Activated T-cell treated with anti-CD3 and anti-CD28 coated beads, Interleukin-2, amount 50 U/mL, for 4 hours (primary cell): ENCODE measurements at regions not wholly inside any gene's neighbourhood (a gene's known extent, or its start where the extent isn't known, plus 50 kb on each side); places are given as distances from the start of the nearest gene placed in this dataset.
"Not testable (repeated sequence)": the region's sequence is repeated elsewhere in the genome, so short reads cannot be mapped to it uniquely, and the experiment has no call there.

Source experiments
- ATAC-seq, 2 donors: fragments of 200-7000 bp; cut with Tn5 transposase; one replicate each; pipeline ENCODE4 v1.10.0; 2021
- DNase-seq: peaks from one replicate; pipeline ENCODE4 v3.0.0-alpha.2; 2020
- H3K27me3 Mint-ChIP-seq: one replicate; pipeline ENCODE4 v1.8.0; 2021; ENCODE audit warnings: low read depth, mixed read lengths
- H3K36me3 Mint-ChIP-seq: one replicate; pipeline ENCODE4 v1.8.0; 2022; ENCODE audit warnings: mixed read lengths; ENCODE audit not compliant: insufficient read depth
- H3K4me1 Mint-ChIP-seq: one replicate; pipeline ENCODE4 v1.8.0; 2021; ENCODE audit warnings: low read depth, mixed read lengths
- H3K4me3 Mint-ChIP-seq: one replicate; pipeline ENCODE4 v1.8.0; 2021; ENCODE audit warnings: mild to moderate bottlenecking, moderate library complexity, mixed read lengths
- H3K9me3 Mint-ChIP-seq: one replicate; pipeline ENCODE4 v1.8.0; 2021; ENCODE audit warnings: mixed read lengths

- DNase-seq = no peak
- Mint-ChIP-seq H3K4me3 (no peak overlapping the region), H3K36me3 (no peaks in the 10 kb centered on the region), H3K4me1 (no peaks in the 10 kb centered on the region), H3K9me3 (peaks cover 2% of the 10 kb centered on the region), H3K27me3 (no peaks in the 10 kb centered on the region)
- ATAC-seq = no peak
Measured at GRCh38 chr6:121596441-121596840, 161.0 kb downstream of the GJA1 start.

DNA sequence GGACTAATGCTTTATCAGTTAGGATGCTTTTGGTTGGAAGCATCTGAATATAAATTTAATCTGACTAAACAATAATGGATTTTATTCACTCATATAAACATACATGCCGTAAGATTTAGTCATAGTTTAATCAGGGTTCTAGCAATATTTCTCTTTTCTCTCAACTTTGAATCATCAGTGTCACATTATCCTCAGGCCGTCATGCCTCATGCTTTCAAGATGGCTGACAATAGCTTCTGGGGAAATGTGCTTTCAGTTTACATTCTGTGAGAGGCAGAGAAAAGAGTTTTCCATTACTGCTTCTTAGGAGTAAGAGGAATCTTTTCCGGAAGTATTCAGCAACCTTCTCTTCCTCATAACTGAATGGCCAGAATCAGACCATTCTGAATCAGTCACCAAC is 162.2 kb downstream of the GJA1 start:
- Mint-ChIP-seq H3K4me3 (no peak overlapping the region), H3K36me3 (no peaks in the 10 kb centered on the region), H3K4me1 (no peaks in the 10 kb centered on the region), H3K9me3 (peaks cover 2% of the 10 kb centered on the region), H3K27me3 (no peaks in the 10 kb centered on the region)
- DNase-seq = no peak
- no peak for ATAC-seq

- DNase-seq, H3K27me3 Mint-ChIP-seq, H3K4me3 Mint-ChIP-seq, H3K4me1 Mint-ChIP-seq, H3K9me3 Mint-ChIP-seq, ATAC-seq, H3K36me3 Mint-ChIP-seq: not testable (repeated sequence)
Measured at GRCh38 chr6:121599331-121599730, 163.9 kb downstream of the GJA1 start.

DNA sequence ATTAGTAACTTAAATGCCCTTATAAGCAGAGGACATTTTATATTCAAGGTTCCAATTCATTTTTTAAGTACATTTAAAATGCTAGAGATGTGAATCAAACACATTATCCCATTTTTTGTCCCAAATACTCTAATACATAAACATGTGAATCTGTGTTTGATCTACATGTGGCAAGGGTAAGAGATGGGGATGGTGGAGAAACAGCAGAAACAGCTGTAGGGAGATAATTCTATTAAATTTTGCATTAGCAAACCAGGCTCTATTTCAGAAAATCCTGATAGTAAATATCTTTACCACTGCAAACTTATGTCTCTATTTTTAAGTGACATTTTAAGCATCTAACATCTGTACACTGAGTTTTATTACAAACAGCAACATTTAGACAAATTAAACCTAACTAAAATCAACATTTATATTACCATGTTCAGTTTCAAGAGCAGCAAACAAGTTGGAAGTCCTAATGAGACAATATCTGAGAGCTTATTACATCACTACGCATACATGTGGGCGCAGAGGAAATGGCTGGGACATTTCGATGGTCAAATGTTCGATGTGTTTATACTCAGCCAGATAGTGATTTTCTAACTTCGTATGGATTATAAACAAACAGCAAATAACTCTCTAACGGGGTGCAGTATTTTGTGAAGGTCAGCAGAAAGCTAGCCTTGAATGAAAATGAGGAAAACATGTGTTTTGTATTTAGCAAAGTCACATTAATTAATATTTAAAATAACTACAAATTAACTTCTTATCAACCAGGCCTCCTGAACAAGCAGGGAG is 165.1 kb downstream of the GJA1 start:
- no peak for DNase-seq
- Mint-ChIP-seq H3K36me3 (no peaks in the 10 kb centered on the region), H3K4me1 (no peaks in the 10 kb centered on the region), H3K27me3 (no peaks in the 10 kb centered on the region), H3K9me3 (peaks cover 2% of the 10 kb centered on the region), H3K4me3 (no peak overlapping the region)
- ATAC-seq = no peak

- no peaks in the 10 kb centered on the region for H3K36me3 Mint-ChIP-seq
- no peak overlapping the region for H3K4me3 Mint-ChIP-seq
- H3K27me3 Mint-ChIP-seq = no peaks in the 10 kb centered on the region
- no peak for ATAC-seq
- no peaks in the 10 kb centered on the region for H3K4me1 Mint-ChIP-seq
- H3K9me3 Mint-ChIP-seq = peaks cover 2% of the 10 kb centered on the region
- no peak for DNase-seq
Measured at GRCh38 chr6:121603486-121603885, 168.0 kb downstream of the GJA1 start.

GRCh38 chr6:121607721-121608120 is 172.3 kb downstream of the GJA1 start:
- Mint-ChIP-seq H3K4me3 (no peak overlapping the region), H3K27me3 (no peaks in the 10 kb centered on the region), H3K9me3 (no peaks in the 10 kb centered on the region), H3K4me1 (no peaks in the 10 kb centered on the region), H3K36me3 (no peaks in the 10 kb centered on the region)
- ATAC-seq (no peak), DNase-seq (no peak)

DNA sequence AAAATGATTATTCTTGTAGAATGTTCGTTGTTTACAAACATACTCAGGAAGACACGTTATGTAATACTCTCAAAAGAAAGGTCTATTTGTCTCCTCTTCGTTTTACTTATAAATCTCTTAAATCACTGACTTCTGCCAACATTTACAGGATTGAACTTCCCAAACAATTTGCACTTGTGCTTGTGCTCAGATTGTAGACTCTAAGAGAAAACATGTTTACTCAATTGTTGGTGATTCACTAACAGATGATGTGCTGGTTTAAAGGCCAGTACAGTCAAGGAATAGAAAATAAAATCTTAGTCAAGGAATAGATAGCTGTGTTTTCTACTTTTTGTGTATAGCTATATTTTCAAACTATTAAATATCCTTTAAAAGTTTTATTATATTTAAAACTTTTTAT is 172.8 kb downstream of the GJA1 start:
- DNase-seq = no peak
- ATAC-seq = no peak
- no peaks in the 10 kb centered on the region for H3K9me3 Mint-ChIP-seq
- H3K4me1 Mint-ChIP-seq = no peaks in the 10 kb centered on the region
- H3K36me3 Mint-ChIP-seq = no peaks in the 10 kb centered on the region
- no peak overlapping the region for H3K4me3 Mint-ChIP-seq
- H3K27me3 Mint-ChIP-seq = no peaks in the 10 kb centered on the region

- ATAC-seq = no peak
- no peaks in the 10 kb centered on the region for H3K9me3 Mint-ChIP-seq
- no peaks in the 10 kb centered on the region for H3K36me3 Mint-ChIP-seq
- DNase-seq = no peak
- no peaks in the 10 kb centered on the region for H3K4me1 Mint-ChIP-seq
- H3K27me3 Mint-ChIP-seq = no peaks in the 10 kb centered on the region
- no peak overlapping the region for H3K4me3 Mint-ChIP-seq
Measured at GRCh38 chr6:121609281-121609680, 173.8 kb downstream of the GJA1 start.

DNA sequence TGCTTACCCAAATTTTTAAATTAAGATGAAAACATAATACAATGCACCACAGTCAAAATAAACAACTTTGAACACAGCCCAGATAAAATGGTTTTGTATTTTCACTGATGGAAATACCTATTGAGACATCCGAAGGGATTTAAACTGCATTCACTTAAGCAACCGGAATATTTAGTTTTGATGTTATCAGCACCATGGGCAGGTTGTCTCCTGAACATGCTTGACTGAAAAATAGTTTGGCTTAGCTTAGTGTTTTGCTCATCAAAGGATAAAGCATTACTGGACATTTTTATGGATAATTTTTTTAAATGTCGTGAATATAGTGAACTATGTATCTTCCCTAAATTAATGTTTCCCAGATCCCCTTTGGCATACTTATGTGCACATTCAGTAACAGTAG is 177.5 kb downstream of the GJA1 start:
- H3K4me1 Mint-ChIP-seq = no peaks in the 10 kb centered on the region
- no peak for ATAC-seq
- no peak for DNase-seq
- no peaks in the 10 kb centered on the region for H3K9me3 Mint-ChIP-seq
- H3K4me3 Mint-ChIP-seq = no peak overlapping the region
- no peaks in the 10 kb centered on the region for H3K27me3 Mint-ChIP-seq
- no peaks in the 10 kb centered on the region for H3K36me3 Mint-ChIP-seq

GRCh38 chr6:121614115-121614514 is 178.7 kb downstream of the GJA1 start:
- no peak overlapping the region for H3K4me3 Mint-ChIP-seq
- ATAC-seq = no peak
- no peaks in the 10 kb centered on the region for H3K4me1 Mint-ChIP-seq
- no peaks in the 10 kb centered on the region for H3K36me3 Mint-ChIP-seq
- no peaks in the 10 kb centered on the region for H3K27me3 Mint-ChIP-seq
- DNase-seq = no peak
- no peaks in the 10 kb centered on the region for H3K9me3 Mint-ChIP-seq

- H3K4me1 Mint-ChIP-seq = no peaks in the 10 kb centered on the region
- no peaks in the 10 kb centered on the region for H3K36me3 Mint-ChIP-seq
- H3K4me3 Mint-ChIP-seq = no peak overlapping the region
- ATAC-seq (no peak), DNase-seq (no peak)
- no peaks in the 10 kb centered on the region for H3K27me3 Mint-ChIP-seq
- no peaks in the 10 kb centered on the region for H3K9me3 Mint-ChIP-seq
Measured at GRCh38 chr6:121615493-121615892, 180.0 kb downstream of the GJA1 start.

GRCh38 chr6:121616406-121616805 is 181.0 kb downstream of the GJA1 start:
- Mint-ChIP-seq H3K4me3 (no peak overlapping the region), H3K36me3 (no peaks in the 10 kb centered on the region), H3K27me3 (no peaks in the 10 kb centered on the region), H3K9me3 (no peaks in the 10 kb centered on the region), H3K4me1 (no peaks in the 10 kb centered on the region)
- no peak for DNase-seq
- ATAC-seq = no peak

GRCh38 chr6:121617388-121617787 is 181.9 kb downstream of the GJA1 start:
- Mint-ChIP-seq H3K9me3 (no peaks in the 10 kb centered on the region), H3K4me1 (no peaks in the 10 kb centered on the region), H3K27me3 (no peaks in the 10 kb centered on the region), H3K36me3 (no peaks in the 10 kb centered on the region), H3K4me3 (no peak overlapping the region)
- ATAC-seq = no peak
- DNase-seq = no peak

DNA sequence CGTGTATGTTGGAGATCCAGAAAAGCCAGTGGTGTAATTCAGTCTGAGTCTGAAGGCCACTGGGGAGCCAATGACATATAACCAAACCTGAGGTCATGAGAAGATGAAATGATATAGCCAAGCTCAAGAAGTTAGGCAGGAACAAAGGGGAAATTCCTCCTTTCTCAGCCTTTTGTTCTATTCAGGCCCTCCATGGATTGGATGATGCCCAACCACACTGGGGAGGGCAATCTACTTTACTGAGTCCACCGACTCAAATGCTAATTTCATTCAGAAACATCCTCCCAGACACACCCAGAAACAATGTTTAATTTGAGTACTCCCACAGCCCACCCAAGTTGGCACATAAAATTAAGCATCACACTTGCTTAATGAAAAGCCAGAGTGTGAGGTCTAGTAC is 183.6 kb downstream of the GJA1 start:
- DNase-seq (no peak), ATAC-seq (no peak)
- H3K9me3 Mint-ChIP-seq = no peaks in the 10 kb centered on the region
- H3K27me3 Mint-ChIP-seq = no peaks in the 10 kb centered on the region
- no peak overlapping the region for H3K4me3 Mint-ChIP-seq
- H3K36me3 Mint-ChIP-seq = no peaks in the 10 kb centered on the region
- H3K4me1 Mint-ChIP-seq = no peaks in the 10 kb centered on the region

- H3K4me3 Mint-ChIP-seq = no peak overlapping the region
- H3K27me3 Mint-ChIP-seq = no peaks in the 10 kb centered on the region
- H3K36me3 Mint-ChIP-seq = no peaks in the 10 kb centered on the region
- DNase-seq = no peak
- H3K4me1 Mint-ChIP-seq = no peaks in the 10 kb centered on the region
- ATAC-seq = no peak
- H3K9me3 Mint-ChIP-seq = no peaks in the 10 kb centered on the region
Measured at GRCh38 chr6:121619987-121620740, 184.7 kb downstream of the GJA1 start.
